GM21528 (cell line): ENCODE measurements at regions not wholly inside any gene's neighbourhood (a gene's known extent, or its start where the extent isn't known, plus 50 kb on each side); places are given as distances from the start of the nearest gene placed in this dataset.

Experiments
- ATAC-seq: cut with Tn5 transposase; IDR thresholded peaks from one replicate; pipeline ENCODE4 v1.9.1; 2021; ENCODE audit warnings: mild to moderate bottlenecking, moderate library complexity; ENCODE audit not compliant: unreplicated experiment, low FRiP score

DNA sequence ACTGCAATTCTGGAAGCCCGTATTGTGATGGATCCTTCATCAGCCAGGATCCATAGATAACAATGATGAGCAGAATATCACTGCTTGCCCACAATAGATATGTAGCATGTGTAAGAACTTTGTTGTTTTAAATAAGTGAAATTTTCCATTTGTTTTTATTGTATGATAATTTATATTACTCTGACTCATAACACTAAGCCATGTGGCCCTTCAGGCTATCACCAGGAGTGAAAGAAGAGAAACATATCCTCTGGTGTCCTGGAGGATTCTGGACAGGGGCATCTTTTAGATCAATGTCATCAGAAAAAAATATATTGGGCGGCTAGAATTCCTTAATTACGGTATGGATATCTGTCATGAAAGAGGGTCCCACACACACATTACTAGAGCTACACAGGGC lies 167.5 kb downstream of the SLC6A15 start:
- no peak for ATAC-seq

DNA sequence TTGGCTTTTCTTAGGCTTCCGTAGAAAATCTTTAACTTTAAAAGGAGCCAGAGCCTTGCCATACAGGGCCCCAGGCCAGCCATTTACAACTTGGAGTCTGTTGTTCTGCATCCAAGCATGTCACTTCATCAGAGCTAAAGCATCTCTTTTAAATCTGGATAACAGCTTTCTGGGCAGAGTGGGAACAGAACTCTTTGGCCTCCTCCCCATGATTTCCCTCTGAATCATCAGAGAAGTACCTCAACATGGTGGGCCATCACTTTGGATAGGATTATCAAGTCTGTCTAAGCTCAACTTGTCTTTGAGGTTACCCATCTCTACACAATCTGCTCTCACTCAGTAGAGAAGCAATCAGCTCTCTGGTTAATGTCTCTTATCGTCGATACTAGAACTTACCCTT lies 170.9 kb downstream of the SLC6A15 start:
- ATAC-seq: no peak

DNA sequence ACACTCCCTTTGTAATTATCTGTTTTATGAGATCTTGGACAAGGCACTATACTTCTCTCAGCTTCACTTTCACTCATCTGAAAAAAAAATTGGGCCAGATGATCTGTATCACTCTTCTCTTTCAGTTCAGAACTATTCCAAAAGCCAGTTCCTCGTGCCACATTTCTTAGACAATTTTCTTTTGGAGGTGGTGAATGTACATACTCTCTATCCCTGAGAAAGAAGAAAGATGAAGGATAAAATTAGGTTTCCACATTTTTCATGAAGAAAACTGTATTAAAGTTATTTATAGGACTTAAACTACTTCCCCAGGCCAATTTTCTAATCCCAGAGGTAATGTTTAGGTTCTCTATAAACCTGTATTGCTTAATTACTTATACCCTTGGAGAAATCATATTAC lies 171.6 kb downstream of the SLC6A15 start:
- no peak for ATAC-seq

DNA sequence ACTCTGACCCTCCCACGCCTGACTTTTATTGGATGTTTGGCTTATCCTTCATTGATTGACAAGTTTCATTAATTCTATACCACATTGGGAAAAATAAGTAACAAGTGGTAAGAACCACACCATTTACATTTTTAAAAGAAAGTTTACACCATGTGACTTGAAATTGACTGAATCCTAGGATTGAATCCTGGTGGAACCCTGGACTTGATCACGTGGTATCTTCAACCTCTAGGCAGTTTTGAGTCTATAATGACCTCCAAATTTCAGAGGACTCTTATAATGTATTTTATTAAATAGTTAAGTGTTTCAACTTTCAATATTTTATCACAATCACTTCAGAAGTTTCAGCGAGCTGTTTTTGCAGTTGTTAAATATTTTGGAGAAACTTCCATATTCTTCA lies 172.0 kb downstream of the SLC6A15 start:
- no peak for ATAC-seq

DNA sequence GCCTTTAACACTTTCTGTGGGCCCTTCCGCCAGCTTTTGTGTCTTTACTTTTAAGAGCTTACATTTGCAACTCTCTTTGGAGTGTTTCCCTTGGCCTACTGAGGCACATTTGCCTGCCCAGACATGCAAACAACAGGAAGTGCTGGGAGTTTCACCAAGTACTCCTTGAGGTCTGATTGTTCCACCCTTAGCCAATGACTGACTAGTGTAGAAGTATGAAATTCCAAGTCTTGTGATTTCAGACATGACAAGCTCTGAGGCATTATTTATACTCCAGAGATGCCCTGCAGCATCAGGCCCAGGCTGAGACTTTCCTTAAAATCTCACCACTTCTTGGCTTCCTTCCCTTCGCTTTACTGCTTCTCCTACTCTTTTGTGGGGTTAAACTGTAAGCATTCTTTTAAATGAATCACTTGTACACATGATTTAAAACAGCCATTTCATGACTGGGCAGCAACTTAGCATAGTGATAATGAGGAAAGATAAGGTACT lies 174.1 kb downstream of the SLC6A15 start:
- no peak for ATAC-seq

DNA sequence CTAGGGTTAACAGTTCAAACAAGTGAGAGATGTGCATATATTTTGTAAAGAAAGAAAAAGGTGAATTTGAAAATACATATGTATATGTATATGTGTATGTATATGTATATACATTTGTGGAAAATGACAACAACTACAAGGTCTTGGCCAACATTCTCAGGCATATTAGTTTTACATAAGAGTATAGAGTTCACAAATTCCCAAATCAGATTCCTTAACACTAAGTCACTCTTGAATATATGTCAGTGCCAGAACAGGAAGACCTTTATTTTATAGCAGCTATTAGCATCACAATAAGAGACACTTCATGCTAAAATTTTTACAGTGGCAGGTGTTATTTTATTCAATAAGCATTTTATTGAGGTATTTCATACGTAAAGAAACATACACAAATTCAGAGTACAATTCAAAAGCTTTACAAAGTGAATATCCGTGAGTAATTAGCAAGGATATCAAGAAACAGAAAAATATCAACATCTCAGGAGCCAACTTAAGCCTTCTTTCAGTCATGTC lies 179.7 kb downstream of the SLC6A15 start:
- ATAC-seq: no peak

DNA sequence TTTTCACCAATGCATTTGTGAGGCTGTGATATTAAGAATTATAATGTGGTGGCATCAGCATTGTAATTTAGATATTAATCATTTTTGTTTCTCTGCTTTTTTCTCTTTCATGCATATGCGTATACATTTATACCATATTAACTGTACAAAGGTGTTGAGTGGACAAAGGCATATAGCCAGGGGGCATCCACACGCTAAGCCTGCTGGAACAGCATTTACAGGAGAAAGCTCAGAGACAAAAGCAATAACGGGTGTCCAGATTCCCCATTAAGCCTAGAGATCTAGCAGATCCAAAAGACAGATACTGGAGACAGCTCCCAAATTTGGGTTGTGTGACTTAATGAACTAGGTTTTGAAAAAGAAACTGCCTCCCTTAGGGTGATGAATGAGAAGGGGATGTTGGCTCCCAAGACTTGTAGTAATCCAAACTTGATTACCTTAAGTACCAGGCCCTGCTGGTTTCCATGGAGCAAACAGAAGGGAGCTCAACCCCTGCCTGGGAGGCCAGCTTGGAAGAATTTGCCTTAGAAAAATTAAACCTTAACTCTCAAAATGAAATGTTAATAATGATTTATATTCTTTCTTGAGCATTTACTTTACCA lies 181.9 kb downstream of the SLC6A15 start:
- no peak for ATAC-seq

DNA sequence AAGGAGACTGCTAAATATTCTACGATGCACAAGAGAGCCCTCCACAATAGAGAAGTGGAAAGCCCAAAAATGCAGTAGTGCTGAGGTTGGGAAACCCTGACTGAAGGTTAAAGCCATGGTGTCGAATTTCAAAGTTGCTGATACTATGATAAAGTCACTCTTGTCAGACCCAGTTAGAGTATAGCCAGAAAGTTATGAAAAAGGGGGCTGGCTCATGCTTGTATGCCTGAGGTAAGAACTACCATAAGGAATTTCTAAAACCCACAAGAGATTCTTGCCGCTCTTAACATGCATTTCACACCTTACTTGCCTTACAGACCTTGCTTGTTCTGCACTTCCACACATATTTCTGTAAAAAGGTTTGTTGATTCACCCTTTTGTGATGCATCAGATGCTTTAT lies 184.6 kb downstream of the SLC6A15 start:
- no peak for ATAC-seq

DNA sequence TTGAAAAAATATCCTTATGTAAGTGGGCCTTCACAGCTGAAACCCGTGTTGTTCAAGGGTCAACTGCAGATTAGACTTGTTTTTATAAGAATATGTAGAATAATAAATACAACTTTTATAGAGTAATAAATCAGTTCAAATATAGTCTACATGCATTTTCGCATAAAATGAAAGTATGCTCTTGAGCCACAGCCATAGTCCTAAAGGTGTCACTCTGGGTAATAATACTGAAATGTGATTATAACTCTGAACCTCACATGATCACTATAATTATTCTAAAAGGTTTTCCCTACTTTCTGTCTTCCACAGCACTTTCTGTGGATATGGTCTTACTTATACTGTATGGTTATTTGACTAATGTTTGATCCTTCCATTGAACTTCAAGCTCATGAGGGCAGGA lies 185.8 kb downstream of the SLC6A15 start:
- no peak for ATAC-seq

DNA sequence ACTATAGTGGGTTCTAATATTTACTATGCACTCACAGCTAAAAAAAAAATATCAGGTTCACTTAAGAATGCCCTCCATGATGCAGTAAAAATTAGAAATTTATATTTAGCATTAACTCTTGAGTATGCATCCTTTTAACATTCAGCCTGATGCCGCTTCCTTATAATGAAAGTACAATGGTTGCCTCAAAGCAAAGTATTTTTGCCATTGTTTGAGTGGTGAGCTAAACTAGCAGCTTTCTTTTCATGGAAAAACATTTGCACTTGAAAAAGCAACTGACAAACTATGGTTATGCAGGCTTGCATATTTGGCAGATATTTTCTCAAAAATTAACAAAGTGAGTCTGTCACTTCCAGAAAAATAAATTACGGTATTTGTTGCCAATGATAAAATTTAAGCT lies 188.6 kb downstream of the SLC6A15 start:
- ATAC-seq: no peak

DNA sequence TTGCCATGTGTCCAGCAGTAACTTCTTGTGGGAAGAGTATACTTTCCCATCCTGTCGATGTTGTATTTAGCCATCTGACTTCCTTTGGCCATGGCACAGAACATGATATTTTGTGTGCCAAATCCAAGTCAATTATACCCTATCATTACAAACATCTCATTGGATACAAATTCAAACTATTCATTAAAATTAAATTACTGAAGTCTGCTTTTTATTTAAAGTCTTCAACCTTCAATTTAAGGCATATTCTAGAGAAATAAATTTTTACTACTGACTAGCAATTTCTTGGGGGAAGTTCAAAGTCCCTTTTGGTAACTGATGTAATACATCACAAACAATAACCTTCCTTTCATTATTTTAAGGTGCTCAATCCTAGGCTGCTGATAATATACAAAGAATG lies 192.6 kb downstream of the SLC6A15 start:
- no peak for ATAC-seq

DNA sequence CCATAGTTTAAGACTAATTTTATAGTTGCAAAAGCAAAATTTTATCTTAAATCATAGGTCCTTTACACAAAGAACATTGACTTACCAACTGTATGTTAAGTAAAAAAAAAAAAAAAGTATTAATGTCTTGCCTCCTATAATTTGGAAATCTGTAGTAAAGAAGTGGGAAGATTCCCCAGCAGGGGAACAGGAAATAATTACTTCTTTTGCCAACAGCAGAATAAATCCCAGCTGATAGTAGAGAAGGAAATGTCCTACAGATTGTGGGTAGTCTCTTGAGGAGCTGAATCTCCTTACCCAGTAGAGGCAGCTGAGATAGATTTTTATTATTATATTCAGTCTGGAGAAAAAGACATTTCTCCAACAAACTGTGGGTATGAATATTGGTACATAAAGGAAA lies 193.7 kb downstream of the SLC6A15 start:
- ATAC-seq: no peak

DNA sequence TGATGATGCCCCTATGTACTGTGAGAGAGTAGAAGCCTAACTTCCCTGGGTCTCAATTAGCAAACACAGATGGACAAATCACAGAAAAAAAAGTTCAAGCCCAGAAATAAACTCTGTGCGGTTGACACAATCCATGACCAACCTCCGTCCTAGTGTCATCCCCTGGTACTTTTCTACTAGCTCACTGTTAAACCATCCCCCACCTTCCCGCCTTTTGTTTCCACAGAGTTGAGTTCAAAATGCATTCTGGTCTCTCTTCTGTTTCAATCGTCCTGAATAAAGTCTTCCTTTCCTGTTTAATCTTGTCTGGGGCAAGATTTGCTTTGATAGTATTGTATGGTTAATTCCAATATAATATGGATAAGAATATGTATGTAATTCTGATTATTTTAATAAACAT lies 199.9 kb downstream of the SLC6A15 start:
- no peak for ATAC-seq

DNA sequence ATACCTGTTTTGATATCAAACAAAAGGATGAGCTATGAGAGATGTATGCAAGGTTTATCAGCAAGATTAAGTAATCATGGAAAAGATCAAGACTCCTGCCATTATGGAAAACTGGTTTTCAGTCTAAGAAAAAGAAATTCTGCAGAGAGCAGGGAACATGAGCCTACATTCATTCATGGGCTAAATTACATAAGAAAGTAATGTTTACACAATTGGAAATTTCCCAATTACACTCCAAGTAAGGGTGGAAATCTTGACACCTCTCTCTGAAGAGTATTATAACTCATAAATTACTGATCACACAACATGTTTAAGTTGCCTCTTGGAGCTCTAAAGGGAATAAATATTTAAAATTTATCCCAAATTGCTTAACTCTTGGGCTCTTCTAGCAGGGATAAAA lies 206.2 kb downstream of the SLC6A15 start:
- no peak for ATAC-seq

DNA sequence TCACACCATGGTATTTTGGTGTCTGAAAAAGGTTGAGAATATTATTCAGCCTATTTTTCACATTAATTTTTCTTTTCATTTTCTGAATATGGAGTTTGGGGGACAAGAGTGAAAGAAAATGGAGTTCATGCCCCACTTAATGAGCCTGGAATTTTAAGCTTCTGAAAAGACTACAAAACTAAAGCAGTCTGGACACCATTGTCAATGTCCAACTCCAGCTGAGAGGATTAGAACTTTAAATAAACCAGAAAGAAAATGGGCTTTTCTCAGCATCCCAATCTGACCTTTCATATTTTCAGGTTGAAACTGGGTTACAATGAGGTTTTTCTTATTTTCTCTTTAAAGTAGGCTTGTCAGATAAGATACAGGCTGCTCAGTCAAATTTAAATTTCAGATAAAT lies 207.7 kb downstream of the SLC6A15 start:
- no peak for ATAC-seq

DNA sequence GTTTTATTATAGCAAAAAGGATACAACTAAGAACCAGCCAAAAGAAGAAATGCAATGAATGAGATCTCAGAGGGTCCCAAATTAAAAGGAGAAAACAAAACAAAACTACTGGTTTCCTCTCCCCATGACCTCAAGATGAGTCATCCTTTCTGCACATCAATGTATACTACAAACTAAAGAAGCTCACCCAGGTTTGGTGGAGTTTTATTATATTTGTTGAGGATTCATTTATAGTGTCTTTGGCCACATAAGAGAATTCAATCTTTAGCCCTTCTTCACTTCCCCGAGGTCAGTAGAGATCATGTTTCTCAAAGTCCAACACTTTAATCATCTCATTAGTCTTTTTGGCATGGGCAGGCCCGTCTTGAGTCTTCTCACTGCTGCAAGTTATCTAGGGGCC lies 210.6 kb downstream of the SLC6A15 start:
- ATAC-seq: no peak

DNA sequence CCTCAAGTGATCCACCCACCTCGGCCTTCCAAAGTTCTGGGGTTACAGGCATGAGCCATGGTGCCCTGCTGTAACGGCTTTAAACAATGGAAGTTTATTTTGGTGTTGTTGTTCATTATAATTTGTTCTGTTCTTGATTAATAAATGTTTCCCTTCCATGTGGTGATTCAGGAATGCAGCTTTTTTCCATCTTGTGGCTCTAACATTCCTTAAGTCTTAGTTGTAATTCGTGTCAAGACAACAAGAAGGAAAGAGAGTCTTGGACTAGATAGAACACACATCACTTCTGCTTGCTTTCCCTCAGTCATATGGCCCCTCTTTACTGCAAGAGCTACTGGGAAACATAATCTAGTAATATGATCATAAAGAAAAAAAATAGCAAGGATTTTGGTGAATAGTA lies 211.6 kb downstream of the SLC6A15 start:
- ATAC-seq: no peak

DNA sequence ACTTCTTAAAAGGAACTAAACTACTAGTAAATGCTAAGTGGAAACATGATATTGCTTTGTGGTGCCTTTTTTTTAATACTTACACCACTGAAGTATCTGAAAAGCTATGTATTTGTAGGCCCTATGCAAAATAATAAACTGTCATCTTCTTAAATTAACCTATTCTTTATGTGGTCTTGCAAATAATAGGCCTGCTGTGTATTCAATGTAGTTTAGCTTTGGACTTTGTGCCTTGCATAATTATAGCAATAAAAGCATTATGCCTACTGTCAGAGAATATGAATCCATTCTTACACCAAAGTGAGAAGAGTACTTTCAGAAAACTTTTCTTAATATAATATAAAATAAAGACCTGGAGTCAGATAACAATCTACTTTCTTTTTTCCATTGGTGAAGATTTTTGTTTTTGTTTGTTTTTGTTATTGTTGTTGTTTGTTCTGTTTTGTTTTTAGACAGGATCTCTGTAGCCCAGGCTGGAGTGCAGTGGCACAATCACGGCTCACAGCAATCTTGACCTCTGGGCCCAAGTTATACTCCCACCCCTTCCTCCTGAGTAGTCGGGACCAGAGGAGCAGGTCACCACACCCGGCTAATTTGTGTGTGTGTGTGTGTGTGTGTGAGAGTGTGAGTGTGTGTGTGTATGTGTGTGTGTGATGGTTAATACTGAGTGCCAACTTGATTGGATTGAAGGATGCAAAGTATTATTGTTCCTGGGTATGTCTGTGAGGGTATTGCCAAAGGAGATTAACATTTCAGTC lies 213.8 kb downstream of the SLC6A15 start:
- ATAC-seq: no peak

DNA sequence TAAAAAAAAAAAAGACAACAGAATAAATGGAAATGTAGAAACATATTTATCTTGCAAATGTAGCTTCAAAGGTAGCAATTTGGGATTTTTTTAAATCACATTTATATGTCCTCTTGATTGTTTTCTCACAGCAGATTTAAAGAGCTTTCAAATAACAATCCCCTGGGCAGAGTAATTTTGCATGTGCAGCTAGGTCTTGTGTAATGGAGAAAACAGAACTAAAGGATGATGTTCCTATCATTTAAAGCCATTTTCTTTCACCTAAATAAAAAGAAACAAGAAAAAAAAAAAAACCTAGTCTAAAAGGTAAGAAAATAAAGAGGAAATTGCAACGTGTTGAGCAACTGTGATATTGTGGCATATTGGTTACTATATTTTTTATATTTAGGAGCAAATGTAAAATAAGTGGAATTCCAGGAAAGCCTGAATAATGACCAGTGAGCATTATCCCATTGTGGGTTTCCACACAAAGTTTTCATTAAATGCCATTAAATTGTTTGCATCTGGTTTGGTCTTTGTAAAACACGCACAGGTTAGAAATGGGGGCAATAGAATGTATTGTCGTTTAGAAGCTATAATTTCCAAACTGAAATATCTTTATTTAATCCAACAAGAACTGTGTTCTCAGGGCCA lies 215.6 kb downstream of the SLC6A15 start:
- no peak for ATAC-seq

DNA sequence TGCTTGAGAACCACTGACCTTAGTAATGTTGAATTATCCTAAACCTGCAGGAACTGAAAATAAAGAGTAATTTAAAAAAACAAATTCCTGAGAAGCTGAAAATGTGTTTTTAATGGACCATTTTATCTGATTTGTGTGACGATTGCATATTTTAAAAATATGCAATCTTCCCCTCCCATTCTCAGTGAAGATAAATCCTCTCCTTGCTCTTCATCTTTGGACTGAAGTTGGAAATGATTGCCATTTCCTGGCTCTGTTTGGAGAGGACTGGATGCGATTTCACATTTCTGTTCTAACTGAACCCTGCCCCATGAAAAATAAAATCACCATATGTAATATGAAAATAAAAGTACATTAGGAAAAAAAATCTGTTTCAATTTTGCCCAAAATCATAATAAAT lies 216.3 kb downstream of the SLC6A15 start:
- ATAC-seq: no peak

DNA sequence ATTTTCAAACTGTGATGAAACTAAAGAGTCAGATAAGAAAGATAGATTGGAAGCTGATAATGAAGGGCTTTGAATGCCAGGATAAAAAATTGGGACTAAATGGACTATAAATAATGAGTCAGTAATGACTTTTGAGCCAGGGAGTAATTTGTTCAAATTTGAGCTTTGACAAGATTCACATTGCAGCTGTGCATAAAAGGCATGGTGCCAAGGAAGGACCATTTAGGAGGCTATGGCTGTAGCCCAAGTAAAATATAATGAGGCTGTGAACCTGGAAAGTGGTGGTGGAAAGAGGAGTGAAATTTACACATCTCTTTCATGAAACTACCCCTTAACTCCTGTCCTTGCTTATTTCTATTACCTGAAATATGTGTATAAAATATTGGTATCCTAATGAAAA lies 218.5 kb downstream of the SLC6A15 start:
- no peak for ATAC-seq

DNA sequence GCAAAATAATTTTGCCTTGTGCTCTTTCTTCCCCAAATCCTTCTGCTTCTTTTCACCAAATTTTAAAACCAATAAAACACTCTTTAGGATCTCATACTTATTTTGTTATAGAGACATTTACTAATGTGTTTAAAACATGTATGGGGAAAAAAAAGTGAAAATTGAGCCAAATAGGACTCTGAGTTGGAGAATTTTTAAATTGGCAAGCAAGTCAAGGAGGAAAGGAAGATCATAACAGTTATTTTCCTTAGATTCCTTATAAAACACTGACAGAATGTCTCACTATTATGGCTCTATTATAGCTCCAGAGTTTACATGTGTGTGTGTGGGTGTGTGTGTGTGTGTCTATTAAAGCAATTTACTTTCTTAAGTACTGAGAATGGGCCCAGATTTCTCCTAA lies 220.5 kb downstream of the SLC6A15 start:
- ATAC-seq: no peak
